IPS-NIHi11 (cell line): ENCODE measurements at regions not wholly inside any gene's neighbourhood (a gene's known extent, or its start where the extent isn't known, plus 50 kb on each side); places are given as distances from the start of the nearest gene placed in this dataset.

Source experiments
- DNase-seq: peaks from one replicate; pipeline ENCODE4 v3.0.0; 2012; ENCODE audit warnings: mixed read lengths, low spot score

DNA sequence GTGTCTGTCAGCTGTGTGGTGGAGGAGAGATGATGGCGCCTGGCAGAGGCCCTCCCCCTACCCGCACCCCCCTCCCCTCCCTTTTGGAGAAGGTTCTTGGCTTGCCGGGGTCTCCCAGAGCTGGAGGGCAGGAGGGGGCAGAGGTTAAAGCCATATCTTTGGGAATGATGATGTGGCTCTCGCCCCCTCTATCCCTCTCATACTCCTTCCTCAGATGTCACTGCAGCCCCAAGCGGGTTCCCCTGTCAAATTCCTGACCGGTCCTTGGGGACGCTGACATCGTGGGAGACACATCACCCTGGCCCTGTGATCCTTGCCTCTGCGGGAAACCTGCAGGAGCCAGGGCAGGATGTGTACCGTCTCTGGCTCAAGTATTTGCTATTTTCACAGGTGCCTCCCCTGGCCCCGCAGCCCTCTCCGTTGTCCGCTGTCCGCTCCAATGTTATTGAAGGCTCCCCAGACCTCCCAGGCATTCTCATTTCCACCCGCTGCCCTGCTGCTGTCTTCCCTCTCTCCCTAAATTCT is 109.5 kb downstream of the FOXD1 start:
- DNase-seq, result no peak

DNA sequence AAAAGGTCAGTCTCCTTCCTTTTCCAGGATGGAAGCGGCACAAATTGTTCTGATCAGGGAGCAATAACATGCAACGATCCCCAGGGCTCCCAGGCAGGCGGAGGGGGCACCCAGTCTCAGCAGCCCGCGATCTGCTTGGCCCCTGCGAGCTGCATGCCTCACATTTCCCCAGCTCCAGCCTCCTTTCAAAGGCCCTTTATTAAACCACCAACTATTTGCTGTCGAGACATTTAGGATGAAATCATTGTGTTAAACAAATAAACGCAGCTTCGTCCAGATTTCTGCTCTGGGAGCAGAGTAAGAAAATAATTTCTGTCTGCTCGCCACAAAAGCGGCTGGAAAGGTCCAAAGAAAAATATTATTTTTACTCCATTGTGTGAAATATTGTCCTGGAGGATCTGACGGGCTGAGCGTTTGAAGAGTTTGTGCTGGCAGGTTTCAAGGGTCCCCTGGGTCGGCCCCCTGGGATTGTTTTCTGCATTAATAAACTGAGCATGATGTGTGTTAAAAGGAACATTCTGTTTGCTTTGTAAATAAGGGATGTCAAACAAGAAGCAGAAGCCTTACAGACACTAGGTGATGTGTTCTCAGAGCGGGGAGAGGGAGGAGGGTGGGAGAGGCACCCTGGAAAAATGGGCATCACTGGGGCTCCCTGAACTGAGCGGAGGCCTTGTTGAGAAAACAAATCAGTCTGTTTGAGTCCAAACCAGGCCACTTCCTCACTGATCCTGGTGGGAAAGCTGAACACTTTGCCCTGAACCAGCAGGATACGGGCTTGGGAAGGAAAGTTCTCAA is 110.1 kb downstream of the FOXD1 start:
- no peak for DNase-seq

DNA sequence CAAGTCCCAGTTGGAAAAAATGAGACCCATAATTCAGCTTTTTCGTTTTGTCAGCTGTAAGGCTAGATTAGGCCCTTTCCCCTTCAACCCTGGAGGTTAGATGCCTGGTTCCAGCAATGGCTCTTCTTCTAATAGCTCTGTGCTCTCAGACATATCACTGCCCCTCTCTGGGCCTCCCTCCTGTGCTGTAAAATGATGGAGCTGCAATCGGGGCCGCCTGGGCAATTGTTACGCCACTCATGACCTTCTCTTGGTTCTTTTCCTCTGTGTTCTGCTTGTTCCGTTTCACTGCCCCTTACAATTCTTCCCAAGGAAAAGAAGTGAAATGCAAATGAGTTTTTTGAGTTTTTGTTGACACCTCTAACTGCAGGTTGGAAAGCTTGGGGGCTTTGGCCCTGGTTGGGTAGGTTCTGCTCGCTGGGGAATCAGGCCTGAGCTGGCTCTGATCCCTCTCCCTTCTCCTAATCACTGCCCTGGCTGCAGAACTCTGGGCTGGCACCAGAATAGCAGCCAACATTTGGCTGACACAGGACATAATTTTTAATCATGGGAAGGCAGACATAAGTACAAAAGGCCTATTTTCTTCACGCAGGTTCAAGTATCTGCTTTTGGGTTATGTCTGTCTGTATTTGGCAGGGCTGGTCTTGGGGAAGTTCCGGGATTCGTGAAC is 110.9 kb downstream of the FOXD1 start:
- DNase-seq, result no peak

DNA sequence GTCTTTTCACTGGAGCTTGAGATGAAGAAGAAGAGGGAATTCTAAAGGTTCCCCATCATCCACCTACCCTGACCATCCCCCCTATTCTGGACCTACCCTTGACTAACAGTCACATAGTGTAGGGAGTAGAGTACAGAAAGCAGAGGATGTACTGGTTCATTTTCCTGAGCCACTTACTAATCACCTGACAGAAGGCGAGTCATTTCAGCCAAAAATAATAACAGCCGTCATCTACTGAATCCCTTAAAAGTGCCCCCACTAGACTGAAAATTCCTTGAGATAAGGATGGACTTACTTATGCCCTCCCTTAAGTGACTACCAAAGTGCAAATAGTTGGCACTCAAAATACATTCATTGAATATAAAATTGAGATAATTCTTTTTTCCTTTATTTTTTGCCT is 112.2 kb downstream of the FOXD1 start:
- no peak for DNase-seq

DNA sequence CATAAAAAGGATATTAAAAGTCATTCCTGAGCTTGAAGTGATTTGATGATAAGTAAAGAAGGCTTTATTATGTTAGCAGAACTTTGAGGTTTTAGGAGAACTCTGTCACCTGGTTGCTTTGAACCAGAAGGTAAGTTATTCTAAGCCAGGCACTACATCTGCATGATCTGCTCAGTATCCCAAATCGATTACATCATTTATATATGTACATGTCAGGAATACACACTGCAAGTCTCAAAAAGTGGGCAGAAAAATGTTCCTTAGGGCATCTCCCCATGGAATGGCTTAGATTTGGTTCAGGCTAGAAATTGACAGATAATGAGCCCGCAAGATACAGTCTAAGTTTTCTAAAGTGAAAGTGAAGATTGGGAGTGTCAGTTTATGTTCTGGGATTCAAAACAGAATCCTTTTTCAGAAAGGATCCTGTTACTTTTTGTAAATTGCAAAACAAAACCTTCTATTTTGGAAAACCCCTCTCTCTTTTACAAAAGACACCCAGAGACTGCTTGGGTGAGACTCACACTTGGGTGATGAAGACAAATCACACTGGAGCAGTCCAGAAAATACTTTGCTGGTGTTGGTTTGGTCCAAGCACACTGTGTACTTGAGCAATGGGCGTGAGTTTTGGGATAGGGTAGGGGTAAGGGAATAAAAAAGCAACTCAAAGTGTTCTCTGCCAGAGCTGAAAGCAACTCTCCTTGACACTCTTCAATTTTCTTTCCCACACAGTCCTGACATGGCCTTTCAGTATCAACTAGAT is 114.5 kb downstream of the FOXD1 start:
- DNase-seq, result no peak

DNA sequence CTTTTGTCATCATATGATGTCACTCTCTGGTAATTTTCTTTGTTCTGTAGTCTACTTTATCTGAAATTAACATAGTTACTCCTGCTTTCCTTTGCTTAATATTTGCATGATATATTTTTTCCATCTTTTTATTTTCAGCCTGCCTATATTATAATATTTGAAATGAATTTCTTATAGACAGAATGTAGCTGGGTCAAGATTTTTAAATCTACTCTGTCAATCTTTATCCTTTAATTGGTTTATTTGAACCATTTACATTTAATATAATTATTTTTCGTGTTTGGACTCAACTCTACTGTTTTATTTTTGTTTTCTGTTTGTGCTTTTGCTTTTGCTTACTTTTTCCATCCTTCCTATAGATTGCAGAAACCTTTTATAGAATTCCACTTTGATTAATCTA is 118.0 kb downstream of the FOXD1 start:
- DNase-seq, result no peak

DNA sequence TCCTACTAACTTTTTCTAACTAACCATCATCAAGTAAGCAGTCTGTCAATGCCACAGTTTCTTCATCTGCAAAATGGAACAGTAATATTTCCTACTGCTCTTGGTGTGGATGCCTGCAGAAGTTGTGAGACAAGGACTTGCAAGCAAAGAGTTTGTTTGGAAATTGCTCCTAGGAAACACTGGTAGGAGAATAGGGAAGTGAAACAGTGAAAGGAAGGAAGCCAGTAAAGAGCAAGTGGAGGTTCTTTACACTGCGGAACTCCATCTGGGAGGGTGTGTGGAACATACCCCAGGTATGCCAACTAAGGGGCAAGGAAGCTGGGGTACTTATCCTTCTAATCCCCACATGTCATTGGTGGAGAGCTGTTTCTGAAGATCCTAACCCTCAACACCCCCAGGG is 119.9 kb downstream of the FOXD1 start:
- no peak for DNase-seq

DNA sequence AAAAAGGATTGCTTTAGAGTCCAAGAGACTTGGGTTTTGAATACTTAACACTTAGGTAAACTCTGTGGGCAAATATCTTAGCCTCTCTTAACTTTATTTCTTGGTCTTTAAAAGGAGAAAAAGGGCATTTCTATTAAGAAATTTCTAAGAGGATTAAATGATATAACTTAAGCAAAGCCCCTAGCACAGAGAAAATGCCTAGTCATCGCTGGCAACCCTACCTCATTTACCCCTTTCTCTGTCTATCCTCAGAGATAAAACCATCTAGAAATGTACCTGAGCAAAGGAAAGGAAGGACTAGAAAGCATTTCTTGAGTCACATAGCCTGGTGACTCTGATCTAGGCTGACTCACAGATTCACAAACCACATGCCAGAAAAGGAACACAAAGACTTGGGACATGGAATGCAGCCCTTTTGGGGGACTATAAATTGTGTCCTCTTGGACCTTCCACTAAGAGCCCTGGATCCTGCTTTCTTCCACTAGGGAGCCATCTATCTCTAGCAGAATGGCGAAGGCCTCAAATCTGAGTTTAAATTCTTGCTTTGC is 120.6 kb downstream of the FOXD1 start:
- no peak for DNase-seq

DNA sequence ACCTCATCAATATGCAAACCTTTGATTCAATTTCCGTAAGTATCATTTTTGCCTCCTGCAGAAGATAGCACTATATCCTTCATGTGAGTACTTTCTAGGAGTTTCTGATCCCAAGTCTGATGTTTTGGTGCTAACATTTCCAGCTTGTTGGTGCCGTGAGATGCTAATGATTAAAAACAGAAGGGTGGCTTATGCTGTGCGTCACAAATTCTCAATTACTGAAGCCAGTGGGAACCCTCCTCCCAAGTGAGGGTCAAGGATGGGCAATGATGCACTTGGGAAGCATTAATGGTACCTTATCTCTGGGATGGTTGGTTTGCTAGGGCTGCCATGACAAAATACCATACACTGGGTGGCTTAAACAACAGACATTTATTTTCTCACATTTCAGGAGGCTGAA is 123.0 kb downstream of the FOXD1 start:
- no peak for DNase-seq

DNA sequence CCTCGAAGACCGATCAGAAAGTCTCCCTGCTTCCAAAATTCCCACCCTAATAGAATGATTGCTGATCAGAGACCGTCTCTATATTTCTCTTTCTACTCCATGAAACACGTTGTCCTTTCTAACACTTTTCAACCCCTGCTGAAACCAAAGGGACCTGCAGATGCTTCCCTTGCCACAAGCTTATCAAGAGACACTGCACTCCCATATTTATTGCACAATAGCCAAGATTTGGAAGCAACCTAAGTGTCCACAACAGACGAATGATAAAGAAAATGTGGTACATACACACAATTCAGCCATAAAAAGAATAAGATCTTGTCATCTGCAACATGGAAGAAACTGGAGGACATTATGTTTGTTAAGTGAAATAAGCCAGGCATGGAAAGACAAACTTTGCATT is 125.1 kb downstream of the FOXD1 start:
- no peak for DNase-seq

DNA sequence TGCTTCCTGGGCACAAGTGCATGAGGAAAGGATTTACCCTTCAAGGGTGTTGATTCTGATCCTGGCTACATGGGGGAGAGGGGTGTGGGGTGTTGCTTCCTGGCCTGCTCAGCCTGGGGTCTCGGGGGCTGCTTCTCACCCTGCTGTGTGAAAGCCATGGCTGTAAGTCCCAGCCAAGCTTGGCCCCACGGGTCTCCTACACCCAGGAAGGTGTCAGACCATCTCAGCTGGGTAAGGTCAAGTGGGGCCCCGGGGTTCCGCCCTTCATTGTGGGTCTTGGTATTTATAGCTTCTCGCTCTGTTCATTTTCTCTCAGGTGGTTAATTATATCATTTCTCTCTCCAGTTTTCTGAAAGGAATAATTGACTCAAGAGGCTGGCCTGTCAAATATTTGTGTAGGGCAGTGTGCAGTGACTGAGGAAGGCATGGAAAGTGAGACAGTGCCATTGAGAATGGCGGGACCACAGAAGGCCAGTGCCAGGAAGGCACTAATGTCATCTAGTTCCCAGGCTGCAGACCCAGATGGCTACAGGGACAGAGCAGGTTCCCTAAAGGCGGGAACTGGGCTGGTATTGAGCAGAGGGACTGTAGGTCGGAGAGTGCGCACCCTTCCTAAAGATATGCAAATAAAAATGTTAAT is 126.0 kb downstream of the FOXD1 start:
- DNase-seq, result no peak

DNA sequence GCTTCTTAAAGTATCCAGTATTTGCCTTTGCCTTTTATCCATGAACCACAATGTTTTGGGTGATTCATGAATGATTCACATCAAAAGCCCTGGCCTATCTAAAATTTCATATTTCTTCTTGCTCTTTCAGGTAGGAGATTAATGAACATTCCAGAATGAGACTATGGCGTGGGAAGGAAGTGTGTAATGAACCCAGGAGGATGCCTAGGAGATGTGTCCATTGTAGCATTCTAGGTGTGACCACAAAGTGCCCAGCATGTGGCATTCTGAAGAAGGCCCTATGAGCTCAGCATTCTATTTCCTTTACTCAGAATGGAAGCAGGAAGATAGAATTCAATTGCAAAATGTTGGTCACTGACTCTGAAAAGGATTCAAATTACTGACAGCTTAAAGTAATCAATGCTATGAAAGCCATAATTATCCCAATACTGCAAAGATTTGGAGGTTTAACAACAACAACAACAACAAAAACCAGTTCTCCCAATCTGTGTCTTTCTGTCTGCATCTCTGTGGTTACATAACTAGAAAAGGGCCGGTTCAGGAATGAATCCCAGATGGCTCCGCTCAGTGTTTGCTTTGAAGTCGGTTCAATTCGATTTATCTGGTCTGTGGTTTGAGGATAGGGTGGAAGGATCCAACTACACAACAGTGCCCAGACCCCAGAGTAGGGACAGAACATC is 126.7 kb downstream of the FOXD1 start:
- peak; percentile 49 for DNase-seq

DNA sequence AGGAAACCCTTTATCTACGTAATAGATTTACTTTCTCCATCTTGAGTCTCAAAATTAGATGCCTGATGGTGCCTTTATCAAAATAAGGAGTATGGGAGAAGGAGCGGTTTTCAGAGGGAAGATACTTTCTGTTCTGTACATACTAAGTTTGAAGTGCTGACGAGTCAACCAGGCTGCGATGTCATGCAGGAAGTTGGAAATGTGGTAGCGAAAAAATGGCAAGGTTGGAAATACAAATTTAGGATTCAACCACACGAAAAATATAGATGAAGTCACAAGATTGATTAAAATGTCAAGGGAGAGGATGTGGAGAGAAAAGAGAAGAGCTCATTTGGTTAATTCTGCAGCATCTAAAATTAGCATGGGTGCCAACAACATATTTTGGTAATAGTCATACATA is 129.5 kb downstream of the FOXD1 start:
- DNase-seq, result no peak

DNA sequence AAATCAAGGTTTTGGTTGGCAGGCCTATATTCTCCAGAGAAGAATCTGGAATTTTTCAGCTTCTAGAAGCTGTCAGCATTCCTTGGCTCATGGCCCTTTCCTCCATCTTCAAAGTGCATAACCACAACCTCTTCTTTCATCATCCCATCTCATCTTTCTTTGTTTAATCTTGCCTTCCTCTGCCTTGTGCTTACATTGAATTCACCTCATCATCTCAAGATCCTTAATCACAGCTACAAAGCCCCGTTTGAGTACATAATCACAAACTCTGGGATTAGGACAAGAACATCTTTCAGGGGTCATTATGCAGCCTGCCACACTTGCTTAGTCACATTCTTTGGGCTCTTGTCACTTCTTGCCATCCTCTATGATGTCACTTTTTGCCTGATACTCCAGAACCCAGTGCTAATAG is 130.3 kb downstream of the FOXD1 start:
- DNase-seq, result no peak

DNA sequence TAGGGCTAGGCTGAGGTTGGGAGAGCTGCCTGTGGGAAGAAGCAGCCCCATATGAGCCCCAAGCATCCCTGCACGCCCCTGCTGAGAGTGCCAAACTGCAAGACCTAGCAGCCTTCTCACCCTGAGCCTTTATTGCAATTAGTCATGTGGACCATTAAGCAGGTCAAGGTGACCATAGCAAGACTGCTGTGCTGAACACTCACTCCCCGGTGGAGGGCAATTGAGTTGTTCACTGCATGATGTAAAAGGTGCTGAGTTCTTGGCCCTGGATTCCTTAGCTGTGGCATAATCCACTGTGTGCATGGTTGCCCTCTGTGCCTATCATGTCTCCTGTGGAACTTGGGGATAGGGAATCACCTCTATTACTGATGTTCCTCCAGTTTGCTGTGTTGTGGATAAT is 131.1 kb downstream of the FOXD1 start:
- no peak for DNase-seq

DNA sequence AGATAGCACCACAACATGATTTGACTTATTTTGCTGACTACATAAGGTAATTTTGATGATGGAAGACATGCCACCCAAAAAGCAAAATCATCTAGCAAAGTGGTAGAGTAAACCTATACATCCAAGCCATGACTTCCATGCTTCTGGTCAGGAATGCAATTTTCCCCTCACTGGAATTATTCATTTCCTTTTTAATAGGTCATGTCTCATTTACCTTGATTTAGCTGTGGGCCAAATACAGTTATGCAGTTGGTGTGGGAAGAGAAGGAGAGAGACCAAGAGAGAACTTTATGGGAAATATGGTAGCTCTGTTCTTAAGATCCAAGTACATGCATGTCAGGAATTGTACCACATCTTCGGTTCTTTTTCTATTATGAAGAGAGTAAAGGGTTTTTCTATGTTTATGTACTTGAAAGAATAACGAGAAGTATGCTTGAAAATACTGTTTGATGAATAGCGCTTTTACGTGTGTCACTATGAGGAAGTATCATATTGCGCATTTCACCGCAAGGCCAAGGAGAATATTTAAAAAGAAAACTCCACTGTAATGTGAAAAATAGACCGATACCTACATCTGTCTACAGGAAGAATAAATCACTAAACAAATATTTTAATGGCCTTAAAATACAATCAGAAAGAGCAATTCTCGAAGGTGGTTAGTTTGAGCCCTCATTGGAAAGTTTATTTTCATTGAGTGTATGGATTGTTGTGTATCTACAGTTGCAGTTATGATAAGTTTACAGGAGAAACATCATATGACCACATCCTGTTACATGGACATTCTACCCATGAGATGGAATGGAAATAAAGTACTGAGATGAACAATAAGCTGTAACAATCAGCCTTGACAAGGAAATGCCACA is 134.0 kb downstream of the FOXD1 start:
- no peak for DNase-seq

DNA sequence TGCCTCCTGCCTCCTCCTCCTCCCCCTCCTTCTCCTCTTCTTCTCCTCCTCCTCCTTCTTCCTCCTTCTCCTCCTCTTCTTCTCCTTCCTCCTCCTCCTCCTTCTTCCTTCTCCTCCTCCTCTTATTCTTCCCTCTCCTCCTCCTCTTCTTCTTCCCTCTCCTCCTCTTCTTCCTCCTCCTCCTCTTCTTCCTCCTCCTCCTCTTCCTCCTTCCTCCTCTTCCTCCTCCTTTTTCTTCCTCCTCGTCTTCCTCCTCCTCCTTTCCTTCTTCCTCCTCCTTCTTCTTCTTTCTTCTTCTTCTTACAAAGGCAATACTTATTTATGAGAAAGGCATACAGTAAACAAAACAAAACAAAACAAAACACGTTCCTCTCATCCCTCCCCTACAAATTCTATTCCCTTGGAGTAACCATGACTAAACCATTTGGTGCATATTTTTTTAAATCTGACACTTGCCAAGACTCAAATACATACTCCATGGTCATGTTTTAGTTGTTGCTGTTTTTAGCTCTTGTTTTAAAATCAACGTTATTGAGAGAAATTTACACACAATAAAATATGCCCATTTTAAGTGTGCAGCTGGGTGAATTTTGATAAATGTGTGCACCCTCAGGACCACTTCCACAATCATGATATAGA is 135.6 kb downstream of the FOXD1 start:
- DNase-seq, result no peak

DNA sequence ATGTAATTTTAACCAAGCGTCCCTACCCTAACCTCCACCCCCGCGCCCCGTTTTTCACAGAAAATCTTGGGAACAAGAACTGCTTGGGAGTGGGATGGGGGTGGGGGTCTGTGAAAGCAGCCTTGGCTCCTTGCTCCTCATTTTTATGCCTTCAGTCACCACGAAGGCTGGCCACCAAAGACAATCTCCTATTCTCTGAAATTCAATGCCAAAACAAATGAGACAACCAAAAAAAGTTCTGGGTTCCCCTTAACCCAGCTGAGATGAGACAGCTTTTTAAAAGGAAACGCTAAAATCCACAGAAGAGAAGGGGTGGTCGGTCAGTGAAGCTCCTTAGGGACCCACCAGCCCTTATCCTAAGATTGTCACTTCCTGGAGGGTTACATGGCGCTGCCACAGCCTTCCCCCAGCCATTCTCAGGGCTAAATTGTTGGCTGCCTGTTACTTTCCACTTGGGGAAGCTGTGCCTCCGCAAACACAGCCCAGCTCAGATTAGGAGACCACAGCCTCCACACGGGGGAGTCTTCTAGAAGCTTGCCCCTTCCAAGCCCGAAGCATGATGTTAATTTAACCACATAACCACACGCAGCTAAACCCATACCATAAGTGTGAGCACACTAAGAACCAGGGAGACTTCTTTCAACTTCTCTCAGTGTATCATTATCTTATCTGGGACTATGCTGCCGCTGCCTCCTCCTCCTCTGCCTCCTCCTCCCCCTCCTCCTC is 136.3 kb downstream of the FOXD1 start:
- no peak for DNase-seq
